ENCODE measurements at regions not wholly inside any gene's neighbourhood (a gene's known extent, or its start where the extent isn't known, plus 50 kb on each side); places are given as distances from the start of the nearest gene placed in this dataset.

DNA sequence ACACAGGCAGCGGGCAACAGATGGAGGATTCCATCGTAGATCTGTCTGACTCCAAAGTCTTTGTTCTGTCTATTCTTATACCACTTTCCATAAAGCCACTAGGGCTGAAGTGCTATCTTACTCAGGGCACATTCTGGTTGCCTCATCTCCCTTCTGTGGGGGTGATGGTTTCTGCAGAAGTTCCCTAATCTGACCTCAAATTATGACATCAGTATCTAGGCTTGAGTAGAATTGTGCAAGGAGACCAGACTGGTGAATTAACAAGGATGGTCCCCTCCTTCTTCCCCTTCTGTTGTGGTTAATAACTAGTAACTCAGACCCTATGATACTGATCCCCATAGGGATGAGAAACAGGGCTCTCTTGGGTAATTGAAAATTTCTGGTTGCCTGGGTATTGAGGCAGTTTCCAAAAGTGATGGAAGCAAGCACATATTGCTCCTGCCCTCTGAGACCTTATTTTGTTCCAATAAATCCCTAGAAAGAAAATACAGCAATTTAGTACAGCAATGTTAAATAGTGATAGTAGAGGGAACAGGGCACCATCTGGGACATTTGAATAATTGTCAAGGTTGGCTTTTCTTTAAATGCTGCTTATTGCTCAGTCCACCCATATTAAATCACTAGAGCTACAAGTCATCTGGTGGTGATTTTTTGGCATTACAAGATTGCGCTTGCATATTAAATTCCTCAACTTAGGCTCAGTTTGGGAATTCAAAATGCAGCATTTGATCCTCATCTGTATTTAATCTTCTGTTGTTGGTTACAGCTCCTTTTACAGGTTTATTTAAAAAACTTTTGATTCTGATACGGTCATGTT is 57.3 kb upstream of the AP1S2 start:
- no peak for TF ChIP-seq POLR2AphosphoS5 (IDR thresholded peaks at IDR 0.05; ENCODE audit: insufficient read depth in 1 of 2, low read depth in 1 of 2)
- no peak for TF ChIP-seq POLR2A (IDR thresholded peaks at IDR 0.05)

Data from vagina (tissue), 2 donors.